GM18870 (cell line): ENCODE measurements at regions not wholly inside any gene's neighbourhood (a gene's known extent, or its start where the extent isn't known, plus 50 kb on each side); places are given as distances from the start of the nearest gene placed in this dataset.

Experiments
- ATAC-seq: cut with Tn5 transposase; IDR thresholded peaks from one replicate; pipeline ENCODE4 v1.9.1; 2021; ENCODE audit warnings: moderate library complexity; ENCODE audit not compliant: unreplicated experiment

GRCh38 chr22:27298332-27298731 is 503.2 kb downstream of the MN1 start:
- no peak for ATAC-seq

- no peak for ATAC-seq
Measured at GRCh38 chr22:27298742-27299141, 502.8 kb downstream of the MN1 start.

- ATAC-seq: no peak
Measured at GRCh38 chr22:27299181-27300085, 502.1 kb downstream of the MN1 start.

GRCh38 chr22:27300536-27301285 is 500.8 kb downstream of the MN1 start:
- no peak for ATAC-seq

- no peak for ATAC-seq
Measured at GRCh38 chr22:27302501-27302900, 499.1 kb downstream of the MN1 start.

GRCh38 chr22:27303718-27304117 is 497.8 kb downstream of the MN1 start:
- ATAC-seq: no peak

GRCh38 chr22:27306771-27307170 is 494.8 kb downstream of the MN1 start:
- ATAC-seq: no peak

- no peak for ATAC-seq
Measured at GRCh38 chr22:27307545-27308247, 493.9 kb downstream of the MN1 start.

GRCh38 chr22:27308513-27308912 is 493.0 kb downstream of the MN1 start:
- ATAC-seq: no peak

GRCh38 chr22:27309697-27310096 is 491.9 kb downstream of the MN1 start:
- no peak for ATAC-seq

GRCh38 chr22:27310966-27311697 is 490.4 kb downstream of the MN1 start:
- ATAC-seq: no peak

GRCh38 chr22:27311698-27312550 is 489.6 kb downstream of the MN1 start:
- ATAC-seq: no peak

- no peak for ATAC-seq
Measured at GRCh38 chr22:27312565-27312964, 489.0 kb downstream of the MN1 start.

GRCh38 chr22:27312966-27313855 is 488.3 kb downstream of the MN1 start:
- ATAC-seq: no peak

GRCh38 chr22:27314276-27314807 is 487.2 kb downstream of the MN1 start:
- no peak for ATAC-seq

GRCh38 chr22:27315833-27316232 is 485.7 kb downstream of the MN1 start:
- no peak for ATAC-seq

GRCh38 chr22:27317096-27317495 is 484.5 kb downstream of the MN1 start:
- ATAC-seq: no peak

- ATAC-seq: no peak
Measured at GRCh38 chr22:27317971-27318428, 483.6 kb downstream of the MN1 start.

- no peak for ATAC-seq
Measured at GRCh38 chr22:27318516-27318915, 483.0 kb downstream of the MN1 start.
